HG03575 (cell line): ENCODE measurements at regions not wholly inside any gene's neighbourhood (a gene's known extent, or its start where the extent isn't known, plus 50 kb on each side); places are given as distances from the start of the nearest gene placed in this dataset.

Source experiments
- ATAC-seq: cut with Tn5 transposase; IDR thresholded peaks from one replicate; pipeline ENCODE4 v1.9.1; 2021; ENCODE audit not compliant: unreplicated experiment, insufficient number of reproducible peaks, low FRiP score; ENCODE audit errors: extremely low read depth

DNA sequence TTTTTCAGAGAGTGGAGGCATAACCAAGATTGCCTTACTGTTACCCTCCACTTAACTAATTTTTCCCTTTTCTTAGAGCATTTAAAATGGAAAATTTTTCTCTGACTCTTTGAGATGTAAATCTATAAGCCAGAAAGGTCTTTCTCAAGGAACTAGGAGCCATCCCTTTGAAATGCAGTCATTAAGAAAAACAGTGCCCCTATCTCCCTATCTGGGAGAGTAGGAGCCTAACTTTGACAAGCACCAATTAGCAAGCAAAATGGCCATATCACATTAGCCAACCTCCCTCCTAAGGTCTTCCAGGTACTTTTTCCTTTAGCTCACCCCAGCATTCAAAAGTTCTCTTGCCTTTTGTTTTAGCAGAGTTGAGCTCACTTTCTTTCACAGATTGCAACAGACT is 570.5 kb downstream of the EPHA7 start:
- ATAC-seq, result no peak

DNA sequence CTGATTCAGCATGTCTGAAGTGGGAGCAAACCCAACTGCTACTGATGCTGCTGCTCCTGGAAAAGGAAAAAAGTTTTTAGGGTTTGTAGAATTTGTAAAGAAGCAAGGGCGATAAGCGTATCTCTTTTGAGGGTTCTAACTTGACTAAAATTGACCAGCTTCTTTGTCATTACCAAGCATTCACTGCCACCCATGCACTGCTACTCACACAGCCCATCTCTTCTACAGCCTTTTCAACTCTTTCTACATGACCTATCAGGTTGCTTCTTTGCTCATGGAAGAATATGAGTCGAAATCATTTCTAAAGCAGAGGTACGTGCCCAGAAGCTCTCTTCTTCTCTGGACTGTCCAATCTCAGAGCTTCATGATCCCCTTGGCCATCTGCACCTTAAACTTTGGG is 570.9 kb downstream of the EPHA7 start:
- no peak for ATAC-seq

DNA sequence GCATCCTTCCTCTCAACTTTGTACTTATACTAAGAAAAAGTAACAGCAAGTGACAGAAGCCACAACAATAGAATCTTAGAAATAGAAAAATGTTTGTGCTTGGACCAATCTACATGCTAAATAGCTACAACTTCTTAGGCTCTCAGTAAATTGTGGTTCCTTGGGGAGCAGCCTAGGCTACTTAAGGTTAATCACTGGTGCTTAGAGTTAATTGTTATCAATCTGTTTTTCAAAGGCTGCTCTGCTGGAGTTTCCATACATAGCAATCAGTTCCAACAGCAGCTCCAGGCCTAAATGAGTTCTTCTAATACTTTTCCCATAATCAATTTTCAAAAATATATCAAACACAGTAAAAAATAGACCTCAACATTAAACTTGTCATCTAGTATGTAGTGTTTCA is 571.4 kb downstream of the EPHA7 start:
- no peak for ATAC-seq

DNA sequence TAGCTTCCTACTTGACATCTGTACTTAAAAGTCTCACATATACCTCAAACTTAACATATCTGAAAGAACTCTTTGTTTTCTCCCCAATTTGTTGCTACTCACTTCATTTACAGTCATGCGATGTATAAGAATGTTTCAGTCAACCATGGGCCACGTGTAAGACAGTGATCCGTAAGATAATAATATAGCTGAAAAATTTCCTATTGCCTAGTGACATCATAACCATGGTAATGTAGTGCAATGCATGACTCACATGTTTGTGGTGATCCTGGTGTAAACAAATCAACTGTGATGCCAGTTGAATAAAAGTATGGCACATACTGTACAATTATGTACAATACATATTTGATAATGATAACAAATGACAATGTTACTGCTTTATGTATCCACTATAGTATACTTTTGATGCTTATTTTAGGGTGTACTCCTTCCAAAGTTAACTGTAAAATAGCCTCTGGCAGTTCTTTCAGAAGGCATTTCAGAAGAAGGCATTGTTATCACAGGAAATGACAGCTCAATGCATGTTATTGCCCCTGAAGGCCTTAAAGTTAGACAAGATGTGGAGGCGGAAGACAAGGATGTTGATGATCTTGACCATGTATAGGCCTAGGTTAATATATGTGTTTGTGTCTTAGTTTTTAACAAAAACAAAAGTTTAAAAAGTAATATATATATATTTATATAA is 579.0 kb downstream of the EPHA7 start:
- ATAC-seq, result no peak

DNA sequence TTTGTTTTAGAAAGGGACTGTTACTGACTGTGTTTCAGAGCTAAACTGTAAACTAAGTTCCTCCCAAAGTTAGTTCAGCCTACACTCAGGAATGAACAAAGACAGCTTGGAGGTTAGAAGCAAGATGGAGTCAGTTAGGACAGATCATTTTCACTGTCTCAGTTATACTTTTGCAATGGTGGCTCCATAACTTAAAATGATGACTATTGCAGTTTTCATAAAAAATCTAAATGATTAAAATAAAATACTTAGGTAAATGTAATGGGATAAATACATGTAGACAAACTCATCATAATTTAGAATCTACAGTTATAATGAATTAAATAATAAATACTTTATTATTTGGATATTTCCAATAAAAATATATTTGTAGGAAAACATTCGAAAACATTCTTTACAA is 590.6 kb downstream of the EPHA7 start:
- ATAC-seq, result no peak

DNA sequence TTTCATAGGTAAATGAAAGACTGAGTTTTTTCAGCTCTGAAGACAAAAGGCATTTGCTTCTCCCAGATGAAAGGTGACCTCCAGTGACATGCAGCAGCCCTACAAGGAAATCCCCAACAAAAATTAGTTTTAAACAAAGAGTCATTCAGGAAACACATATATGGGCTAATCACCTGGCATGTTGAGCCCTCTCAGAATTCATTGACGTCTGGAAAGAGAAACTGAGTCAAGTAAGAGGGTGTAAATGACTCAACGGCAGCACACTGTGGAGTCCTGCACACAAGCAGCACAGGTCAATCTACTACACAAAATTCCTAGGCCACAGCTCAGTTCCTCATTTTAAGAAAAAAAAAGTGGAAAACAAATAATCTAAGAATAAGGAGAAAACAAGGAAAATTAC is 592.3 kb downstream of the EPHA7 start:
- no peak for ATAC-seq

DNA sequence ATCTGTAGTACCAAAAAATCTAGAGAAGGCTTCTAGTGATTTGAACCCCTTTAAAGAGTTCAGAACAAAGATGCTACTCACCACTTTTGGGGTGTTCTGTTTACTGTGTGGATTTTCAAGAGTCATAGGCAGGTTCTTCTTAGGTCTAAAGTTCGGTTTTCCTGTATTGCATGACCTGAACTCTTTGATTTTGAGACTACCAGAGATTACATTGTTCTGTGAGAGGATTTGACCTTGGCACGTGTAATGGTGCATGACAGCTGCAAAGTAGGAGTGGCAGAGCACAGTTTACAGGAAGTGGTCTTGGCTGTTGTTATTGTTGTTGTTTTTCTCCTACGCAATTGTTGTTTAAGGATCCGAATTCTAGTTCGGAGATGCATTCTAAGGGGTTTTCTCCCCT is 592.7 kb downstream of the EPHA7 start:
- no peak for ATAC-seq

DNA sequence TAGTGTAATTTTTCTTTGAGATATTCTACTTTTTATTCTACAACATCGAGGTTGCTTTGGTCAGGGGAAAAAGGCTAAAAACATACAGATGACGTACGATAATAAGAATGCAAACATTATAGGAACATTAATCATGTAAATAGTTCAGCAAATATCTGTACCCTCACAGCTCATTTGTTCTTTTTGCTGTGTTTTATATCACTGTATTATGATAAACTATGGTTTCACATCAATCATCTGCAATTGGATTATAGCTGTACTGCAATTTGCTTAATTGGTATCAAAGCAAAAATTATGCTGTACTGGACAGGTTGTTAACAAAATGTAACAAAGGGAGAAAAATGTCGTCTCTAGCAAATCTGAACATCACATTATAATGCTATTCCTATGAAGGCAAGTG is 597.1 kb downstream of the EPHA7 start:
- ATAC-seq, result no peak

DNA sequence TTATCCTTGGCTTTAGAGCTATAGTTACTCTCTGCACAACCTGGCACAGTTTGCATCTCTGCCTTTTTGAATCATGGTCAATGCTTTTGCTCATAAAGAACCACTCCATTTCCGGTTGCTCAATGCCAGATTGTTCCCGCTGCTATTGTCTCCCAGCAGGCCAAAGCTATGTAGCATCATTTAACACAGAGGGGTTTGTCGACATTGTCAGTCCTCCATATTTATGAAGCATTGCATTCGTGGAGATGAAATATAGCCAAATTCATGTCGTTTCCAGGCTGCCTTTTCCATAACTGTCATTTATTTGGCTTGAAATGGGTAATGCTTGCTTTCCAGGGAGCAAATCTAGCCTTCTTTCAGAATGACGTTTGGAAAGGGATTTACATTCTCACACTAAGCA is 598.8 kb downstream of the EPHA7 start:
- no peak for ATAC-seq

DNA sequence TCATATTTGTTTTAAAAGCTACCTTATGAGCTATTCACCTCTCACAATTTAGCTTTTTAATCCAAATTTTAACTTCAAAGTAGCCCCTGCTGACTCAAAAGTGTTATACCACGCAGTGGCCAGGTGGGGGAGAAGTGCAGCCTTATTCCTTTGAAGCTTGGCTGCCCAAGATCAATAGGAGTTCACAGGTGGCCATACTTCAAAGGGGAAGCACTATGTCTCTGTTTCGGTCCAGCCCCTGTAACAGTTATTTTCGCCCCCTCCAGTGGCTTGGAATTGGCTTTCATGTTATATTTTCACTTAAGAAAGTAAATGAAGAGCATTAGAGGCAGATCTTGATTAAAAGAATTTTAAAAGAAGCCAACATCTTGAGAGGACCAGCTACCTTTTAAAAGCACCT is 608.4 kb downstream of the EPHA7 start:
- ATAC-seq, result peak; percentile 98

DNA sequence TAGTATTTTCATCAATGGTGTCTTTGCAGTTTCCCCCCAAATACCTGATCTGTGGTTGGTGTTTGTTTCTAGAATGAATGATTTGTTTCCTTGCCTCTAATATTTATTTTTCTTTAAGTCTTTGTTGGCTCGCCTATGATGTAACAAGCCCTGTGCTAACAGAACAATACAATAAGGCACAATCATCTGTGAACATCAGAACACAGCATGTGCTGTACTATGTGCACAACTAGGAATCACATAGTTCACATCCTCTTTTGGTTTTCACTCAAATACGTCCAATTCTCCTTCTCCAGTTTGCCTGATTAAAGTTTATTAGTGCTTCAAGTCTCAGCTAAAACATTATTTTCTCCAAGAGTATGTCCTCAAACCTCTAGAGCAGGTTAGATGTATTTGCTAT is 613.1 kb downstream of the EPHA7 start:
- no peak for ATAC-seq

DNA sequence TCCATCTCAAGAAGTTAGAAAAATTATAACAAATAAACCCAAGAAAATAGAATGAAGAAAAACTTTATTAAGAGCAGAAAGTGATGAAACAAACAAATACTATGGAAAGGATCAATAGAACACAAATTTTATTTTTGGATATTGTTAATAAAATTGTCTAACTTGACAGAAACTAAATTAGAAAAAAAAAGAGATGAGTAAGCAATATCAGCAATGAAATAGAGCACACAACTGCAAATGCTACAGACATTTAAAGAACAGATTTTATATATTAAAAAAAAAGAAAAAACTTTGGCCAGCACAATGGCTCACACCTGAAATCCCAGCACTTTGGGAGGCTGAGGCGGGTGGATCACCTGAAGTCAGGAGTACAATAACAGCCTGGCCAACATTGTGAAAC is 628.0 kb downstream of the EPHA7 start:
- no peak for ATAC-seq

DNA sequence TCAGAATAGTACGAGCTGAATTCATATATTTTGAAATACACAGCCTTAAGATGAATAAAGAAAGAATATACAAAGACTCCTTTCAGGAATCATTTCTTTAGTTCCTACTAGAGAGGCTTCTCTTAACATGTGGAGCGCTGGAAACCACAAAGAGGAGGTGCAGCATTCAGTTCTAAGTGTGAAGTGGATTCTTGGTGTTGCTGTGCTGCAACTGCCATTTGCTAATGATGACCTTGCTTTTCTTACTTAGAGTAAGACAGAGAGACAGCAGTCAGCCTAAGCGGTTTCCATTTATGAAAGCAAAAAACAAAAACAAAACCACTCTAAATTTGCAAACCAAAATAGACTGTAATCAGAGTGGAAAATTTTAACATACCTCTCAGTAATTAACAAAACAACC is 629.0 kb downstream of the EPHA7 start:
- ATAC-seq, result no peak

DNA sequence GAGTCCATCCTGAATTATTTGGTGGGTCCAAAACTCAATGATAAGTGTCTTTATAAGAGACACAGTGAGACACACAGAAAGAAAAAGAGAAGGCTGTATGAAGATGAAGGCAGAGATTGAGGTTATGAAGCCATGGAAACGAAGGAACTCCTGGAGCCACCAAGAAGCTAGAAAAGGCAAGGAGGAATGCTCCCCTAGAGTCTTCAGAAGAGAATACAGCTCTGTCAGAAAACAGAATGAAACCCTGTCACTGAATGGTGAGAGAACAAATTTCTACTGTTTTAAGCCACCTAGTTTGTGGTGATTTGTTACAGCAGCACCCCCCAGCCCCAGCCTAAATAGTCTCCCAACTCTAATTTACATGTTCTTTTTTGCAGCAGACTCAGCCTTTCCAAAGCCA is 635.1 kb downstream of the EPHA7 start:
- no peak for ATAC-seq

DNA sequence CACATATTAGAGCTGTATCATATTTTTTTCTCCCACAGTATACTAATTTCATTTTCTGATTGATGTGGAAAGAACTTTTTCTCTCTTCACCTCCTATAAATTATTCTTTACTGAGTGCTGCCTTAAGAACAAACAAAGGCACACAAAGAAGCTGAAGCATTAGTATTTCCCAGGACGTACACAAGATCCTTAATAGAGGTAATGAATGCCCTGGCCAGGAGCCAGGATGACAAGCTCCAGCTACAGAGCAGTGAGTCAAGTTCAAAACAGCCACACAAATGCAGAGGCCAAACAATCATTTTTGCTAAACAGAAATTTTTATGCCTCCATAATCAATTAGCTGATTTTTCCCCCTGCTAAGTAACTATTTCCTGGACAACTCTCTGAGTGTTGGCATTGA is 639.6 kb downstream of the EPHA7 start:
- no peak for ATAC-seq

DNA sequence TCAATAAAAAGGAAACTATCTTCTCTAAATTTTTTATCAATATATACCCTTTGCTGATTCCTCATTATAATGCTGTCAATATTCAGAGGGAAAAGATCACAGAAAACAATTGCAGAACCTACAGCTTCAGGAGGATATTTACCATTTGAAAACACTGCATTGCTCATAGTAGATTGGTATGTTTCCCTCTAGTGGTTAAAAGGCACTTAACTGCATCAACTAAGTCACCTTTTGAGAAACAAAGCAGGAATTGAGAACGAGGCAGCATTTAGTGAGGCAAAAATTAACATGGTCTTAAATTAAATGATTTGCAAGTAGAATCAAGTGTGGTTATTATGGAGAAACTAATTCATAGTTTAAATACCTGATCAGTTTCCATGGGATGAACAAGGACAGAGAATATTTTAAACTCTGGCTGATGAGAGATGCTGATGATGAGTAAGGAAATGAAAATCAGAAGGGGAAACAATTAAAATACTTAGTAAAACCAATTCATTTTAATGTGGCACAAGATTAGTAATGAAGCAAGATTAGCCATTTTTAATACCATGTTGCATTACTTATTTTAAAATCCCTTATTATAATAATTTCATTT is 642.1 kb downstream of the EPHA7 start:
- ATAC-seq, result no peak

DNA sequence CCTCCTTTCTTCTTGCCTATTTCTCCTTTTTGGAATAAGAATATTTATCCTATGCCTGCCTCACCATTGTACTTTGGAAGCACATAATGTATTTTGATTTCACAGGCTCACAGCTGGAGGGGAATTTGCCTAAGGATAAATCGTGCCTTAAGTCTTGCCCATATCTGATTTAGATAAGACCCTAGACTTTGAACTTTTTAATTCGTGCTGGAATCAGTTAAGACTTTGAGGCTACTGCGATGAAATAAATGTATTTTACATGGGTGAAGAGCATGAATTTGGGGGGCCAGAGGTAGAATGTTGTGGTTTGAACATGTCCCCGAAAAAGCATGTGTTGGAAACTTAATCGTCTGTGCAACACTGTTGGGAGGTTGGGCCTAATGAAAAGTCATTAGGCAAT is 648.8 kb downstream of the EPHA7 start:
- ATAC-seq, result no peak

DNA sequence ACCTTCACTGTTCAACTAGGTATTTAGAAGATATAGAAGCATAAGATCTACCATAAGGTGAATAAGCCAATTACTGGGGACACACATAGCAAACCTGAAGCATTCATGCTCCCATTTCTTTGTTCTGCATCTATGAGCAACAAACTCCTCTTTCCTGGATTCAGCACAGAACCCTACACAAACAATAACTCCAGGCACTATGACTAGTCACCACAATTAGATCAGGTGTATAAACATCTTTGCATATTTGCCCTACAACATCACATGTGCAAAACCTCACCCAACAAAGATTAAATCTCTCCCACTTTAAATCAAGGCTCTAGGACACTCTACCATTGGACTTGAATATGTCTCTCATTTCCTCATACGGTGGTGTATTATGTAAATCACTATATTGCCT is 652.3 kb downstream of the EPHA7 start:
- ATAC-seq, result no peak

DNA sequence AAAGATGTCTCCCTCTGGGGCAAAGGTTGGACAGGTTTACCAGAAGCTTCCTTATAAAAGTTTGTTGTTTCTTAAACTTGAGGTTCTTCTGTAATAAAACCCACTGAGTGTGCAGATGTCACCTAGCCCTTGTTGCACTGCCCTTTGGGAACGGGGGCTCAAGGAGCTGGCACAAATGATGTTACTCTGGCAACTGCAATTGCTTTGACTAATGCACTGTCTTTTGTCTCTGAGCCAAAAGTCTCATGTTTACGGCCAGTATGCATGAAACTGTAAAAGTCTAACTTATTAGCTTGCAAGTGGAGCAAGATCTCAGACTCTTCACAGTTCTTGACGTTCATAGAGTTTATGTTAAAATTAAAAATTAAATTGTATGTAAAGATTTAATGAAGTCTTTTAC is 655.7 kb downstream of the EPHA7 start:
- ATAC-seq, result no peak

DNA sequence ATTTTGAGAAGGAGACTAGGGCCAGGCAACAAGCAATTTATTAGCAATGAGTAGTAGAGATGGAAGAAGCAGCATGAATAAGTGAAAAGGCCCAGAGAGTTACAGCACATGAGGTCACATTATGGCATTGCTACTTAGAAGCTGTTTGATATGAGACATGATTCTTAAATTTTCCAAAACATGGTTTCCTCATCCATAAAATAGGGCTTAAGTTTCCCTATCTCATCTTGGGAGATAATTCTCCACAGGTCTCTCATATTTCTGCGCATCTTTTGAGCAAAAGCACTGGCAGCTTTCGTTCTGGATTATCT is 656.1 kb downstream of the EPHA7 start:
- no peak for ATAC-seq
